Gastroesophageal sphincter (tissue), 4 donors: ENCODE measurements at regions not wholly inside any gene's neighbourhood (a gene's known extent, or its start where the extent isn't known, plus 50 kb on each side); places are given as distances from the start of the nearest gene placed in this dataset.

Source experiments
- ATAC-seq: fragments of 150-250 bp; one replicate; pipeline ENCODE4 v1.9.1; 2016; ENCODE audit warnings: mild to moderate bottlenecking, moderate library complexity
- H3K27ac ChIP-seq, 4 donors: fragments of 200-600 bp; sonication (generic) in 3 of 4; 1 replicate in 3 of 4; 2 replicates in 1 of 4; pipeline ENCODE4 v1.5.1; 2016 to 2019
- H3K27me3 ChIP-seq: fragments of 200-600 bp; sonication (generic); one replicate; pipeline ENCODE4 v1.5.1; 2019
- H3K36me3 ChIP-seq, 2 donors: fragments of 200-600 bp; sonication (generic); one replicate each; pipeline ENCODE4 v1.5.1; 2019; ENCODE audit warnings: control low read depth in 1 of 2
- H3K4me1 ChIP-seq, 3 donors: fragments of 200-600 bp; sonication (generic); 1 replicate in 2 of 3; 2 replicates in 1 of 3; pipeline ENCODE4 v1.5.1; 2016 to 2019; ENCODE audit warnings: control low read depth in 2 of 3
- H3K4me3 ChIP-seq, 2 donors: fragments of 200-600 bp; sonication (generic); one replicate each; pipeline ENCODE4 v1.5.1; 2019; ENCODE audit warnings: mild to moderate bottlenecking in 1 of 2, moderate library complexity in 1 of 2
- H3K9me3 ChIP-seq, 3 donors: fragments of 200-600 bp; sonication (generic); one replicate each; pipeline ENCODE4 v1.5.1; 2017 to 2019; ENCODE audit warnings: control low read depth in 2 of 3
- CTCF ChIP-seq, 4 experiments: fragments of 200-600 bp in 2 of 4; fragments of 450-650 bp in 2 of 4; sonication (generic) in 1 of 4; IDR thresholded peaks; one replicate each; pipeline ENCODE4 v1.5.1; 2017 to 2019; ENCODE audit warnings: antibody characterized with exemption in 4 of 4, mild to moderate bottlenecking in 2 of 4, moderate library complexity in 2 of 4
- EP300 ChIP-seq: sonication (generic); formaldehyde crosslinking; IDR thresholded peaks from one replicate; pipeline ENCODE4 v1.6.1; 2017; ENCODE audit warnings: antibody characterized with exemption, mild to moderate bottlenecking
- POLR2A ChIP-seq, 2 donors: fragments of 450-650 bp; IDR thresholded peaks; one replicate each; pipeline ENCODE4 v1.6.1; 2017; ENCODE audit warnings: antibody characterized with exemption in 2 of 2, mild to moderate bottlenecking in 2 of 2, moderate library complexity in 1 of 2
- POLR2AphosphoS5 ChIP-seq: sonication (generic); formaldehyde crosslinking; IDR thresholded peaks from one replicate; pipeline ENCODE4 v1.6.1; 2017; ENCODE audit warnings: antibody characterized with exemption
- WGBS, 2 donors: methylation state at CpG; one replicate each; pipeline ENCODE4 v1.1.5; 2018; ENCODE audit warnings: low coverage in 1 of 2; 5-methylcytosine and 5-hydroxymethylcytosine counted together

- H3K27me3 ChIP-seq: no peaks in the 10 kb centered on the region
- H3K36me3 ChIP-seq: no peaks in the 10 kb centered on the region
- H3K27ac ChIP-seq: no peak overlapping the region
- H3K9me3 ChIP-seq: no peaks in the 10 kb centered on the region
- TF ChIP-seq CTCF (IDR thresholded peaks at IDR 0.05): no peak
- TF ChIP-seq POLR2AphosphoS5: no peak
- no peak for TF ChIP-seq POLR2A (IDR thresholded peaks at IDR 0.05)
- no peak for TF ChIP-seq EP300
- peaks cover 0 to 22% (median 0%) of the 10 kb centered on the region in 3 donors for H3K4me1 ChIP-seq
- no peak for ATAC-seq
- no peak overlapping the region for H3K4me3 ChIP-seq
- WGBS, 2 donors: 95% methylated on average over 3 to 5 of the region's 5 CpGs
Measured at GRCh38 chr16:9332574-9333148, 241.2 kb downstream of the HAPSTR1 start.

GRCh38 chr16:9333469-9333868, 242.0 kb downstream of the HAPSTR1 start:
- 82% methylated on average over 2 of the region's 2 CpGs; no CpG with 5 or more reads in 1 of the 2 donors for WGBS, 2 donors
- no peak overlapping the region for H3K27ac ChIP-seq

DNA sequence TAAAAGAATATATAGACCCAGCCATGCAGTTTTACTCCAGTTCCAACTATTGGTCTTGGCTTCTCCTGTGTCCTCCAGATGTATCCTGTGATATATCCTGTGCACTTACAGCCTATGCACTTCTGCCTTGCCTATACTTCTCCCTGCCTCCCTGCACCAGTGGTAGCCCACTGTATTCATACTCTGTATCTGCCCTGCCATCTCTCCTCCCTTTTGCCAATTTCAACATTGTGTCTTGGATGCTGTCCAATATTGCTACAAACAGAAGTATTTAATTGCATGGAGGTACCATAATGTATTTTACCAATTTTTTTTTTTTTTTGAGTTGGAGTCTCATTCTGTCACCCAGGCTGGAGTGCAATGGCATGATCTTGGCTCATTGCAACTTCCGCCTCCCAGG, 242.7 kb downstream of the HAPSTR1 start:
- no peak for TF ChIP-seq EP300
- TF ChIP-seq POLR2A (IDR thresholded peaks at IDR 0.05): no peak
- TF ChIP-seq POLR2AphosphoS5: no peak
- TF ChIP-seq CTCF (IDR thresholded peaks at IDR 0.05): no peak
- ATAC-seq: no peak
- H3K27ac ChIP-seq: no peak overlapping the region
- H3K27me3 ChIP-seq: no peaks in the 10 kb centered on the region
- H3K9me3 ChIP-seq: no peaks in the 10 kb centered on the region
- WGBS, 2 donors: 100% methylated on average over 1 of the region's 1 CpG
- peaks cover 0 to 35% (median 0%) of the 10 kb centered on the region in 3 donors for H3K4me1 ChIP-seq
- H3K4me3 ChIP-seq: no peak overlapping the region
- H3K36me3 ChIP-seq: no peaks in the 10 kb centered on the region

More at GRCh38 chr16:9333469-9333868, 242.0 kb downstream of the HAPSTR1 start:
- Histone ChIP-seq H3K9me3 (no peaks in the 10 kb centered on the region), H3K4me1 (peaks cover 0 to 30% (median 0%) of the 10 kb centered on the region in 3 donors), H3K4me3 (no peak overlapping the region), H3K36me3 (no peaks in the 10 kb centered on the region), H3K27me3 (no peaks in the 10 kb centered on the region)
- no peak for ATAC-seq
- TF ChIP-seq CTCF (IDR thresholded peaks at IDR 0.05) (no peak), POLR2A (IDR thresholded peaks at IDR 0.05) (no peak), EP300 (no peak), POLR2AphosphoS5 (no peak)

DNA sequence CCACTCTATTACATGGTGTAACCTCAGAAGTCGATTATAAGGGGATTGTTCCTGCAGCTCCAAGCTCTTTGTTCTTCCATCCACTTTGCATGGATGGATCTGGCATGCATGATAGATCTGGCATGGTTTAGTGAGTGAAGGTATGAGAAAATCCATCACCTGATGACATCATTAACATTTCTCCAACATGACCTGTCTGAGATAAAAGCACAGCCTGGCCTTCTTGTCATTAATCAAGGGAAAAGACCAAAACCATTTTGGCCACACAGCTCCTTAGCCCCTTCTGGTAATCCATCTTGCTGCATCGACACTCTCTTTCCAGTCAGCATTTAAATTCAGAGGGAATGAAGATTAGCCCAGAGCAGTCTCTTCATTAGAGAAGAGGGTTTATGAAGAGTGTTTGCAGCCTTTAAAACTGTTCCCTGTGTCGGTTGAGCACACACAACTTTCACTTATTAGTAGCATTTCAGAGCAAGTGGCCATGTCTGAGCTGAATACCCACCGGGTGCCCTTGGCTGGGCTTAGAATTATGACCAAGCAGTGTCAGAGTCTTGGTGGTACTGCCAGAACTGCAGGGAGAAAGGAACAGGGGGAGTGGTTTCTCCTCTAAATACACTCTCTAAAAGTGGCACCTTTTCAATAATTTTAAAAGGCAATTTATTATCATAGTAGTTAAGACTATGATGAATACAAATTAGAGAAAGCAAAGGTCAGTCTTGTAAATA, 246.0 kb downstream of the HAPSTR1 start:
- Histone ChIP-seq H3K36me3 (no peaks in the 10 kb centered on the region), H3K4me1 (peaks cover 0 to 39% (median 0%) of the 10 kb centered on the region in 3 donors), H3K9me3 (no peaks in the 10 kb centered on the region), H3K27ac (peak overlapping the region in 1 of 4 donors; percentile 51), H3K4me3 (no peak overlapping the region), H3K27me3 (no peaks in the 10 kb centered on the region)
- TF ChIP-seq CTCF (IDR thresholded peaks at IDR 0.05) (no peak), EP300 (no peak), POLR2A (IDR thresholded peaks at IDR 0.05) (no peak), POLR2AphosphoS5 (no peak)
- 32 to 33% methylated on average over 3 to 4 of the region's 4 CpGs for whole genome bisulfite sequencing, 2 donors
- no peak for ATAC-seq

GRCh38 chr16:9338068-9338467, 246.6 kb downstream of the HAPSTR1 start:
- Histone ChIP-seq H3K36me3 (no peaks in the 10 kb centered on the region), H3K27ac (peak overlapping the region in 1 of 4 donors; percentile 51), H3K27me3 (no peaks in the 10 kb centered on the region), H3K4me1 (peaks cover 0 to 45% (median 0%) of the 10 kb centered on the region in 3 donors), H3K4me3 (no peak overlapping the region), H3K9me3 (no peaks in the 10 kb centered on the region)
- 20 to 27% methylated on average over 1 to 2 of the region's 2 CpGs for WGBS, 2 donors
- TF ChIP-seq EP300: no peak
- no peak for TF ChIP-seq CTCF (IDR thresholded peaks at IDR 0.05)
- peak; percentile 47 for TF ChIP-seq POLR2AphosphoS5
- no peak for TF ChIP-seq POLR2A (IDR thresholded peaks at IDR 0.05)
- no peak for ATAC-seq
